GM21723 (cell line): ENCODE measurements at regions not wholly inside any gene's neighbourhood (a gene's known extent, or its start where the extent isn't known, plus 50 kb on each side); places are given as distances from the start of the nearest gene placed in this dataset.

Source experiments
- ATAC-seq: cut with Tn5 transposase; IDR thresholded peaks from one replicate; pipeline ENCODE4 v1.9.1; 2021; ENCODE audit warnings: mild to moderate bottlenecking, moderate library complexity; ENCODE audit not compliant: unreplicated experiment

DNA sequence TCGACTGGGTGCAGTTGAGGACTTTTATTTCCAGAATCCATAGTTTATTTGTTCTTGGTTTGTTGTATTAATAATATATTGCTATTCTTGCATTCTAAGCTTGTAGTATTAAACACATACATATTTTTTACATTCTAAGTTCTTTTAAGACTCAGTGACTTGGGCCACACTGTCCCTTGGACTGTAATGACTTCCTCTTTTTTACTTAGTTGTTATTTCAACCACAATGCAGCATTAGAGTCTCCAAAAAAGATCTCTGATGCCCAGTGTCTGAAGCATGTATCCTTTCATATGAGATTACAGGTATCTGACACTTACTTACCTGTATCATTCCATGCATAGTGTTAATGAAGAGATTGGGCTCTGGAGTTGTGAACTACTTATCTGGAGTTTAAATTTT is 864.9 kb upstream of the PCDH20 start:
- ATAC-seq, result peak; percentile 75

DNA sequence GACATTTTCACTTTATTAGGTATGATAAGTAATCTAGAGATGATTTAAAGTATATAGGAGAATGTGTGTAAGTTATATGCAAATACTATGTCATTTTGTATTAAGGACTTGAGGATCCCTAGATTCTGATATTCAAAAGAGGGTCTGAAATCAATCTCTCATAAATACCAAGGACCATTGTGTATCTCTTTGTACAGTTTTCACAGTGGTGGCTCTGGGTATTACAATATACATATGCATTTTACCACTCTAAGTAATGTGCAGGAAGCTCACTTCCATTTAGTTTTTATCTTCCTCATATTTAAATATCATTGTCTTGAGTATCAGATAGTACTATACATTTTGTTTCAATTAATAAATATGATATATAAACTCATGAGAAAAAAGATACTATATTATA is 862.6 kb upstream of the PCDH20 start:
- no peak for ATAC-seq

GRCh38 chr13:62251734-62252133 is 836.1 kb upstream of the PCDH20 start:
- no peak for ATAC-seq

DNA sequence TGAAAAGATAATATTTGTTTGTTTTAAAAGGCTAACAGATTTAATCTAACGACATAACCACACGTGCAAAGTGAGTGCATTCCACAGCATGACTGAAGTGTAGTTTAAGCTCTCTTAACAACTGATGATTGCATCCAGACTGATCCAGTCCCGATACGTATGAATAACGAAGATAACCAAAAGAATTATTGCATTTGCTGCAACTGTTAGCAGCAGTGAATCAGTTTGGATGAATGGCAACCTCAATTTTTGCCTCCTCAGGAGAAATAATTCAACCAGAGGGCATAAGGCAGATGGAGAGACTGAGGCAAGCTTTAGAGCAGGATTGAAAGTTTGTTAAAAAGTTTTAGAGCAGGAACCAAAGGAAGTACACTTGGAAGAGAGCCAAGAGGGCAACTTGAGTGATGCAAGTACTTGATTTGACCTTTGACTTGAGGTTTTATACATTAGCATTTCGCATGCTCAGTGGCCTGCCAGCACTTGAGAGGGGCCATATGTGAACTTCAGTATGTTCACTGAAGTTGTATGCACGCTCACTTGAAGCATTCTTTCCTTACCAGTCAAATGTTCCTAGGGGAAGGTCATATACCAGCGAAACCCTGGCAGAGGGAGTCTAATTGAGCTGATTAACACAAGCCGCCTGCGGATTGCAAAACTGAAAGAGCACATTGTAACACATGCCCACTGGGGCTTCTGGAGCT is 835.0 kb upstream of the PCDH20 start:
- no peak for ATAC-seq

- no peak for ATAC-seq
Measured at GRCh38 chr13:62246581-62246980, 830.9 kb upstream of the PCDH20 start.

DNA sequence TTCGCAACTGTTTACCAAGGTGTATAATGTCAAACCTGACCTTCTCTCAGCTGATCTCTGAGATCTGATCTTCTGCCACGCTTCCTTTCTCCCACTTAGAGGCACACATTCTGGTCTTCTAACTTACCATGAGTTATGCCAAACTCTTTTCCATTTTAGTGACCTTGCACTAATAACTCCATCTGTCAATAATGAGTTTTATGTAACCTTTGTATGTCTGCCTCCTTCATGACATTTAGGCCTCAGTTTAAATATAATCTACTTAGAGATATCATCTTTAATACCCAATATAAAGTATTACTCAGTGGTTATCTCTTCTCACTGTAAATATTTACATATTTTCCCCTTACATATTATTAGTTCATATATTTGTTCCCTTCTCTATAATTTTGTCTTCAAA is 827.5 kb upstream of the PCDH20 start:
- no peak for ATAC-seq

DNA sequence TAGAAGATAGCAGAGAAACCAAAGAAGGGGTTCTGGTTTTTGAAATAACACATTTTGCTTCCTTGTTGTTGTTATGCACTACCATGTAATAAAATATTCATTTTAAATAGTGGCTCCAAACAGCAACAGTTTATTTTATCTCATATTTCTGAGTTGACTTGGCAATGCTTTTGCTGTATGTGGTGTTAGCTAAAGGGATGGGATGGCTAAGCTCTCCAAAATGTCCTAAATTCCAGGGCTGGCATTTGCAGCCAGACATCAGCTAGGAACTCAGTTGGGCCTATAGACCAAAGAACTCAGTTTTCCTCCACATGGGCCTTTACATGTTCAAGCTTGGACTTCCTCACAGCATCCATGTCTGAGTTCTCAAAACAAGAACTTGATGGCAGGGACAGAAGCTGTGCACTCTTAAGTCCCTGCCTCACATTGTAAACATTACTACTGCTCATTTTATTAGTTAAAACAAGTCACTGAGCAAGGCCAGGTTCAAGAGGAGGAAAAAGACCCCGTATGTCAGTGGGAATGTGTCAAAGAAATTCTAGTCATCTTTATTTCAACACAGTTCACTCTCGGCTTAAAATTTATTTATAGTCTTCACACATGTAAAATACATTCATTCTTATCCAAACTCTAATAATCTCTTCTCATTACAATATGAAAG is 819.3 kb upstream of the PCDH20 start:
- ATAC-seq, result no peak

DNA sequence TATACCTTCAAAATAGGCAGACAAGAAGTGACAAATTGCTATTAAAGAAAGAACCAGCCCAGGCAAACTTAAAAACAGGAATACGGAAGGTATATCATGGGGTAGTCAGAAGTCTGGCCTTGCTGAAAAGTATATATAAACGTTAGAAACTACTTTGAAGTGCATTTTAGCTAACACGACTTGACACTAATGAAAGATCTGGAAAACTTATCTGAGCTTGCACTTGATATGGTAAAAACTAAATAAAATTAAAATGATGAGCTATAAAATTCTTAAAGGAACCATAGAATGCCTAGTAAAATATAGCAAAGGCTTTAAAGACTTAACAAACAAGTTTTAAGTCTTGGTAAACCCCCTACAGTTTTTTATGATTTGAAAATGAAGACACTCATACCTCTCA is 795.3 kb upstream of the PCDH20 start:
- ATAC-seq, result no peak

- ATAC-seq, result peak; percentile 80
Measured at GRCh38 chr13:62209529-62209928, 793.9 kb upstream of the PCDH20 start.

DNA sequence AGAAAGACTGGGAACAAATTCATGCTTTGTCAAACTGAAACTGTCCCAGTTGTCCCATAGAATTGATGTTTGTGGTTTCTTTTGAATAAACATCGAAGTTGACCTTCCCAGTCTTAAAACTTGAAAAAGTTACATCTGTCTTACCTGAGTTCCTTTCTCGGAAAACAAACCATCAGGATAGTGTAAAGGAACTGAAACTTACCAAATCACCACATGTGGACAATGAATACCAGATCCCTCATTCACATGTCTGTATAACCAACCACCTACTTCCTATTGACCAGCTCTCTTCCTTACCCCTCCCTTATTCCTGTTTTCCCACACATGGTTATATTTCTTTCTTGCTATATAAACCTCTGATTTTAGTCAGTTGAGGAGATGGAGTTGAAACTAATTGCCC is 791.7 kb upstream of the PCDH20 start:
- no peak for ATAC-seq

GRCh38 chr13:62206165-62206564 is 790.5 kb upstream of the PCDH20 start:
- no peak for ATAC-seq

DNA sequence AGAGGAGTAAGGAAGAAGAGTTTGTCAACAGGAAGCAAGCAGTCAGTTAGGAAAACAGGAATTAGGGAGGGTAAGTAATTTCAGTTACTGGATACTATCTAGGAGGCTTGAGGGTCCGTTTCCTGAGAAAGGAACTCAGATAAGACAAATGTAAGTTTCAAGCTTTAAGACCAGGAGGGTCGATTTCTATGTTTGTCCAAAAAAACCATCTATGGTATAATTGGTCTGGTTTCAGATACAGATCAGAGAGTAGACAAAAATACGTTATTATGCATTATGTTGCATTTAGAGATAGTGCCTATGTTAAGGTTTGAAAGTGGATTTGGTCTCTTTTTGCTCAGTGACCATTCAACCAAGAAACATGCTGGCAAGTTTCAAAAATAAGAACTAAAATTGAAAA is 789.6 kb upstream of the PCDH20 start:
- no peak for ATAC-seq

GRCh38 chr13:62194371-62194770 is 778.7 kb upstream of the PCDH20 start:
- no peak for ATAC-seq

GRCh38 chr13:62193919-62194318 is 778.3 kb upstream of the PCDH20 start:
- ATAC-seq, result no peak

GRCh38 chr13:62185631-62186255 is 770.1 kb upstream of the PCDH20 start:
- no peak for ATAC-seq

DNA sequence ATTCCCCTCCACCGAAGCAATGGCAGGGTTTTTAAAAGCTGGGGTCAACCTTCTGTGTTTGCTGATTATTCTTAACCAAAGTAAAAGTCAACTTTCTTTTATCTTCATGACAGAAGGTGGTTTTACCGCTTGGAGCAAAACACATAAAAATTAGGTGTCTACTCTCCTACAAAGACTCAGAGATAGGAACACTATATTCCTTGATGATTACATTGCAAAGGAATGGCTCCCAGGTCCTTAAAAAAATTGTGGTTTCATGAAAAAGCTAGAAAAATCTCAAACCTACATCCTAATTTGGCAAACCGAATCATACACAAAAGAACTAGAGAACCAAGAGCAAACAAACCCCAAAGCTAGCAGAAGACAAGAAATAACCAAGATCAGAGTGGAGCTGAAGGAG is 760.4 kb upstream of the PCDH20 start:
- ATAC-seq, result no peak

DNA sequence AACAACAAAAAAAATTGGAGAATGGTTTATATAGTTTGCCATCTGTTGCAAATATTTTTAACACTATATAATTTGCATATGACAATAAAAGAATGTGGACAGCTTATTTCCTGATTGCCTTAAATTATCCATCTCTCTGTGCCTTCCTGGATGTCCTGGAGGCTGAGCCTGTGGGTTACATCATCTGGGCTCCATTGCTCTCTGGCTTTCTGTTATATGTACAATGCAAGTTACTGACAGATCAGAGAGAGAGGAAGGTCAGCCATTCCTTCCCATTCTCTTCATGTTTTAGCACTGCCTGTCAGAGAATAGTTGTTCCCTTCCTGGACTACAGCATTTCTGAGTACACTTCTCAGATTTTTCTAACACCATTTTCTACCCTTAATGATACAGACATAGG is 758.3 kb upstream of the PCDH20 start:
- no peak for ATAC-seq

- no peak for ATAC-seq
Measured at GRCh38 chr13:62171697-62172096, 756.0 kb upstream of the PCDH20 start.

- ATAC-seq, result no peak
Measured at GRCh38 chr13:62168891-62169290, 753.2 kb upstream of the PCDH20 start.

DNA sequence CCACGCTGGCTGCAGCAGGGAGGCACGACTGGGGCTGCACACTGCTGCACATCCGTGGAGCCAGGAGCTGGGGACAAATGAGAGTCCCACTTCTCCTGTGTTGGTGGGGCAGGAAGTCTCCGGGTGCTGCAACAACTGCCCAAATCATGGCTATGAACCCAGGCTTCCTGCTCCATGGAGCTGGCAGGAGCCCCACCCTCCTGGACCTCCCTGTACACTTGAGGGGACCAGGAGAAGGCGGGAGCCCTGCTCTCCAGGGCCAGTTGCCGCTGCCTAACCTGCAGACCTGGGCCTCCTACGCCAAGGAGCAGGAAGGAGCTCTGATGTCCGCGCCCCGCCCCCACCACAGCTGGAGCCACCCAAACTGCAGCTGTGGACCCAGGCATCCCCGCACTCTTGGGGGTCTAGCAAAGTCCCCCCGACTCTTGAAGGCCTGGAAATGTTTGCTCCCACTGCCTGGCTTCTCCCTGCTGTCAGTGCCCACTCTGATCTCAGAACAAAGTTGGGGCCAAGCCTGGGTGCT is 752.1 kb upstream of the PCDH20 start:
- ATAC-seq, result no peak

GRCh38 chr13:62162860-62163259 is 747.2 kb upstream of the PCDH20 start:
- ATAC-seq, result no peak

DNA sequence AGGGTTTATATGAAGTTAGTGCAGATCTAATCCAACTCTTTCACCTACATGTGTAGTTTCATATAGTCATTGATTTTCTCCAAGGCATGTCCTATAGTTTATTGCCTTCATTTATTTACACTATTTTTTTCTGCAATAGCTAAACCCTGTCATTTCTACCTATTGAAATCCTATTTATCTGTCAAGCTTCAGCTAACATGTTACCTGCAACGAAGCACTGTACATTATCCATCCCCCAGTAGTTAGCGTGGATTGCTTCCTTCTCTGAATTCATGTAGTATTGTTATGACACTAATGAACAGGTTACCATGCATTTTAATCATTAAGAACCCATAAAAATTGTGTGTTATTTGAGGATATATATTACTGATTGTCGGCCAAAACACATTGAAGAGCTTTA is 742.9 kb upstream of the PCDH20 start:
- ATAC-seq, result no peak
